NCI-H748 (cell line): ENCODE measurements at regions not wholly inside any gene's neighbourhood (a gene's known extent, or its start where the extent isn't known, plus 50 kb on each side); places are given as distances from the start of the nearest gene placed in this dataset.

Experiments used
- DNase-seq: peaks from one replicate; lab custom pipeline; 2025; ENCODE audit not compliant: unreplicated experiment; lab: John Stamatoyannopoulos, UW

GRCh38 chr2:237214030-237214675 is 128.5 kb downstream of the COPS8 start:
- DNase-seq: no peak

DNA sequence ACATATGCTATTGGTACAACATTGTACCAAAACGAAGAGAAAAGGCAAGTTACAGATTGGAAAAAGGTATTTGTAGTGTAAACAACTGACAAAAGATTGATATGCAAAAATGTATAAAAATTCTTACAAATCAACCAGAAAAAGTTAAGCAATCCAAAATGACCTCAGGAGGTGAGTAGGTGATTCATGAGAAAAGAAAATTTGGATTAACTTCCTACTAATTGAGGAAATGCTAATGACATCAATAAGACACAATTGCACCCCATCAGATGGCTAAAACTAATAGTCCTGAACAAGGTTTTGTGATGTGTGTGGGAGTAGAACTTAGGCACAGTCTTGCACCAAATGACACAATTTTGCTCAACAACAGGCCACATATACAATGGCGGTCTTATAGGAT is 129.3 kb downstream of the COPS8 start:
- no peak for DNase-seq

DNA sequence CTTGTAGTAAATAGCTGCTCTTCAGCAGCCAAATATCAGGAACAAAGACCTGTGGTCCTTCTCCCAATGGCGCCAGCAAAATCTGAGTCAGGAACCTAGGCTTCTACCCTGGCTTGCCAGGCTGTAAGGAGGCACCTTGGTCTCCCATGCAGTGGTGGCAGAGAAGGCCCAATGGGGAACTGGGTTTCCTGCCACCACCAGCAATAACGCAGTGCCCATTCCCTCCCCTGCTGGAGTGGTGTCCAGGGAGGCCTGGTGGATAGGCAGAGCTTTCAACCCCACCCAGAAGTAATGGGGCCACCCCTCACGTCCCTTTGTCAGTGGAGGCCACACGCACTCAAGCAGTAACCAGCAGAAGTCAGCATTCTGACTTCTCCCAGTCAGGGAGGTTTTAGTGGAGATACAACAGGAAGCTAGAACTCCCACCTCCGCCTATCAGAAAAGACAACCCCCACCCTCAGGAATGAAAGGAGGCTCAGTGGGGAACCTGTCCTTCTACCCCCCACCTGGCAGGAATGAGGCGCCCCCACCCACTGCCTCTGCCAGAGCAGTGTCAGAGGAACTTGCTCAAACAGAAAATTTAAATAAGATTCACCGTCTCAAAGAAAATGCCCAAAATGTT is 132.4 kb downstream of the COPS8 start:
- no peak for DNase-seq

DNA sequence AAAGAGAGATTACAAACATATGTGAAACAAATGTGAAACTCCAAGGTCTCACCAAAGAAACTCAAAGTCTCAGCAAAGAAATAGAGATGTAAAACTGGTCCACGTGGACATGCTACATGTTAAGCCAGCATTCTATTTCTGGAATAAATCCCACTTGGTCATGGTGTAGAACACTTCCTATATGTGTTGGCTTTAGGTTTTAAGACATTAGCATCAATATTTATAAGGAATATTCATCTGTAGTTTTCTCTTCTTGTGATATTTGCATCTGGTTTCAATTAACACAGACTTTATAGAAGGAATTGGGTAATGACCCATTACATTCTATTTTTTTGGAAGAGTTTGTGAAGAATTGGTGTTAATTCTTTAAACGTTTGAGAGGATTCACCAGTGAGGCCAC is 133.1 kb downstream of the COPS8 start:
- no peak for DNase-seq

GRCh38 chr2:237219826-237220225 is 134.1 kb downstream of the COPS8 start:
- DNase-seq: no peak

DNA sequence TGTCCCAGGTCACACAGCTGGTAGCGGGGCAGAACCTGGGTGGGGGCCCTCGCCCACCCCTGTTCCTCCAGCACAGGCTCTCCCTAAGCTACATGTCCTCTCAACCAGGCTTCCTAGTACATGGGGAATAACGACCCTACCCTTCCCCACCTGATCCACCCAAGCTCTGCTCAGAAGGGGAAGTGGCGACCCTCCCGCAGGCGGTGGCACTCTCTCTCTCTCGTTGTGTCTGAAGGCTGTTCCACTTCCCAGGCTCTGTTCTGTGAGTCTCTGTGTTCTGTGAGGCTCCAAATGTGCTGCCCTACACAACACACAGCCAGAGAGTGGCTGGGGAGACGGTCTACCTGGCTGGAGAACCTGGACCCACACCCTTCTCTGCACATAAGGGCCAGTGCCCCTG is 135.8 kb downstream of the COPS8 start:
- no peak for DNase-seq

- no peak for DNase-seq
These were observed 136.5 kb downstream of the COPS8 start for GRCh38 chr2:237222178-237222577.

DNA sequence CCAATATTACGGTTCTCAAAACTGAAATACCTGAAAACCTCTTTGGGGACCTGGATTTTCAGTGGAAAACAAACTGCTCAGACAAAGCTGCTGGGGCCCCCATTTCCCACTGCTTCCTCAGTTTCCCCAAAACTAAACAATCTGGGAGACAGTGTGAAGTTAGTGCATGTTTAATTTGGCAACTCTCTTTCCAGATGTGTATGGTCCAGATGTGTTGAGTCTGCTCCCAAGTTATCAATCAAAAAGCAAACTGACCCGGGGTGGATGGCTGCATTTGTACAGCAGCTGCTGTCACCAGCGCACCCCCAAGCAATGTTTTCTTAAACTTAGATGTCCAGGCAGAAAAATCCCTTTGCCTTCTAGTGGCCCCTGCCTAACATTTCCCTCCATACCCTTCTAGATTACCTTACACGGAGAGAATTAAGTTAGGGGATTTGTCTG is 136.9 kb downstream of the COPS8 start:
- no peak for DNase-seq

GRCh38 chr2:237223201-237223861 is 137.6 kb downstream of the COPS8 start:
- no peak for DNase-seq

GRCh38 chr2:237227190-237227589 is 141.5 kb downstream of the COPS8 start:
- no peak for DNase-seq

DNA sequence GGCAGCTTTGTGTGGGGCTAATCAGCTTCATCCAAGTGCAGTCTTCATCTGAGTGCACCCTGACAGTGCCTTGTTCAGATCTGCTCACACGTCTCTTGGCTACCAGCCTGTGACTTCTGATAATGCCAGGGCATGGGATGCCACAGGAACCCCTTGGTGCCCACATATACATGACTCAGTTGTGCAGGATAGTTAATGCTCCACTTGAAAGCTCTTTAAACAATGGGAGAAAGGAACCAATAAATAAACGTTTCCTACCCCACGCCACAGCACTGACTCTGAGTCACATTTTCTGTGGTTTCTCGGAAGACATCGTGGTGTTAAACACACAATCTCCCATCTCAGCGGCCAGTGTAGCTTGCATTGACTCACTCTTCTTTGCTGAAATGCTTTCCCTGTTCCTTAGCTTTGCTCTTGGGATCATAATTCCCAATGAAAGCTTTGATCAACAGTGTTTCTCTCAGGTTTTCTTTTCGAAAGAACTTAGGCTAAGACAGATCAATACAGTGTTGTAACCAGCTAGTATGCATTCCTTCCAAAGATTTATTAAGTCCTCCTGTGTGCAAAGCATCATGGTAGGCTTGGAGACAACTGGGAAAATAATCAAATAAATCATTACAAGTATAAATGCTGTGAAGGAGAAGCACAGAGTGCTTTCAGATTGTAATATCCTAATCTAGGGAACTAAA is 142.0 kb downstream of the COPS8 start:
- DNase-seq: no peak

GRCh38 chr2:237228281-237228625 is 142.6 kb downstream of the COPS8 start:
- no peak for DNase-seq

DNA sequence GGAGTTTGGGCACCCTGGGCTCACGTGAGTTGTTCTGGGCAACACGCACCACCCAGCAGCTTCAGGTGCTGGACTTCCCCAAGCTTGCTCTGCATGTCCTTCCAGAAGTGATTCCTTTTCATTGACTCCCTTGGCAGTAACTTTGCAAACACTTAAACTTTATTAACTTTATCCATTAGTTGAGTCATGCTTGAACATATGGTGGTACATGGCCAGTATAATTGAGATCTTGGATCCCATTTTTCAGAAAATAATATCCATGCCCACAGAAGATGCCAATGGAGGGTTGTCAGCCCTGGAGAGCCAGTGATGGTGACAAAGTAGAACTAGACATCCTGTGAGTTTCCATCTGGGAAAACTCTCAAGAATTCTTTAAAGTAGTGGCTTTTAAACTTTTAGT is 144.2 kb downstream of the COPS8 start:
- no peak for DNase-seq

DNA sequence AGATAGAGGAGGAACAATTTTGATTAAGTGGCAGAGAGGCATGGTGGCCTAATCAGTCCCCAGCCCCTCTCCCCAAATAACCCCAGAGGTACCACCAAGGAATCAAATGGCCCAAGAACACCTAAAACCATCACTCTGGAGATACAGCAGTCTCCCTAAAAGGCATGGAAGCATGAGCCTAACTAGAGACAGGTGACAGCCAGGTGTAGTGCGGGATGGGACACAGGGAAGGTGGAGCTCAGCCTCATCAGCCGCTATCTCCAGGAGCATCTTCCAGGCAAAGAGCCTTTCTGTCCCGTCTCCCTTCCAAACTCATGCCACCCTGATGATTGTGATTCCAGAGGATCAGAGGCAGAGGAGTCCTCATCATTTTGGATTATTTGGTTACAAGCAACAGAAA is 144.7 kb downstream of the COPS8 start:
- no peak for DNase-seq

DNA sequence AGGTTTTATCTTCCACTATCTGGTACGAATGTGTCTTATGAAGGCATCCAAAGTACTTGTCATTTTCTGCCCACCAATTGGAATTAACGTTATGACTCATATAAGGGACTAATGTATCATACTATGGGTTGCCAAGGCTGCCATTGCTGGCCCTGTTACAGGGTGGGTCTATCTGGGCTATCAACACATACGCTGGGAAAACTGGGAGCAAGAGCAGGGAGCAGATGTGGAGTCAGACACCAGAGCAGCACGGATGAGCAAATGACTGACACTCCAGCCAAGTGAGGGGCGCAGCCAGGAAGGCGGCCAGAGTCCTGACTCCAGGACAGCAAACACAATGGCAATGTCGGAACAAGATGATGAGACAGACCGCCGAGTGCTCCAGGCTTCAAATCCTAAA is 145.9 kb downstream of the COPS8 start:
- no peak for DNase-seq

DNA sequence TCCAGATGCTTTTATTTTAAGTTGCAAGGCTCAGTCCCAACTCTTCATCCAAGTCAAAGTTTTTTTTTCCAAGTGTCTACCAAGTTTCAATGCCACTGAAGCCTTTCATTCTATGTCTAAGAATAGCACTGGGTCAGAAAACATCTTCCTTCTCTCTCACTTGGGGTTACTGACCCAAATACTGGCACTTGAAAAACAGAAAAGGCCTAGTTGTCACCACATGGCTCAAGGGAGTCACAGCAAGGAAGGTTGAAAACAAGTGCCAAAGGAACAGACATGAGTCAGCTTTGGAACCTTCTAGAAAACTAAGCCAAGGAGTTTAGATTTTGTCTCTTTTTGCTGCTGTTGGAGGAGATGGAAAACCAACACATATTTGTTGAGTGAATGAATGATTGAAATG is 146.5 kb downstream of the COPS8 start:
- no peak for DNase-seq

DNA sequence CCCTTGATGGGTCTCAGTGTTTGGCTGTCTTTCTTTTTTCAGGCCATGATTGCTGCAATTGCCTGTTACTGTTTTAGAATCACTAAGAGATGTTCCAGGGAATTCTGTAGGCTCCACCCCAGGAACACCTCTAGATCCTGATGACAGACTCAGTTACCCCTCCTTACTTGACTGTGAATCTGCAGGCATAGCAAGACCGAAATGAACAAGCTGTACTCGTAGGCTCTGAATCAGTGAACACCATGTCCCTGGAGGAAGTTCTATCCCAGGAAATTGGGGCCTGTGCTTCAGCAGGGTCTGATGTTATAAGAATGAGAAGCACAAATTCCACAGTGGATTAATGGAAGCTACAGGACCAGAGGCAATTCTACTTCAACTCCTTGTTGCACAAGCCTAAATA is 148.6 kb downstream of the COPS8 start:
- no peak for DNase-seq

DNA sequence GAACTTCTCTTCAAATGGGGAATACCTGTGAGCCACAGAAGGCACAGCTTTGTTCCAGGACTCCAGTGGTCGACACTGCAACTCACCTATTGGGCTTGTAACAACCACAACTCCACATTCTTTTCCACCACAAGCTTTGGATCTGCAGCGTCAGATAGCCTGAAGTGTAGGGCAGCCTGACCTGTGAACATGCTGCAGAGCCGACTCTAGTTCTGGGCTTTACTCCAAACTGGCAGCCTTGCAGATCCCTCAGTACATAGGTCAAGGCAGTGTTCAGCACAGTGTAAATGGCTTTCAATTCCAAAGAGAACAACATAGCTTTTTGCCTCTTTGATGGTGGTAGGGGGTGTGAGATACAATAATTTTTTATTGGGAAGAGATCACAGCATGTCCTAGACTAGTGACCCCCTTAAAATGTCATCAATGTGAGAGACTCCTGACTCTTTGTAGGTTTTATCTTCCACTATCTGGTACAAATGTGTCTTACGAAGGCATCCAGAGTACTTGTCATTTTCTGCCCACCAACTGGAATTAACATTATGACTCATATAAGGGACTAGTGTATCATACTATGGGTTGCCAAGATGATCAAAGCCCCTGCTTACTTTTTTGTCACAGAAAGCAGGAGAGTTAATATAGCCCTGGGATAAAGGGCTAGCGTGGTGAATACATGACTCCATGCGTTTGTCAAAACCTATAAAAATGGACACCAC is 149.8 kb downstream of the COPS8 start:
- no peak for DNase-seq

DNA sequence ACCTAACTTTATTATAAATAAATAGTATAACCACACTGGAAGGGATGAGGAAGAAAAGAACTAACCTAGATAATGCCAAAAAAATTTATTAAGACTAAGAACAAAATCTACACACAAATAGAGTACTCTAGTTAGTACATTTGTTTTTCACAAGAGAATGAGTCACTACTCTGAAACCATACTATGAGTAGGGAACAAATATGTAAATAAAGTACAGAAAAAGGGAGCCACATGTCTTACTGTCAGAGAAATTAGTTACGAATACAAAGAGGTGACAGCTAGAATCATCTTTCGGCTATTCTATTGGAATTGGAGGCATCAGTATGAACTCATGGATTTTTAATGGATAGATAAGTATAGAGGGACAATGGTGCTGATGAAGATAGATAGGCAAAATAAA is 150.5 kb downstream of the COPS8 start:
- no peak for DNase-seq

- DNase-seq: no peak
These were observed 152.6 kb downstream of the COPS8 start for GRCh38 chr2:237238249-237238648.

GRCh38 chr2:237240252-237240651 is 154.6 kb downstream of the COPS8 start:
- no peak for DNase-seq
